Neural crest cell (in vitro differentiated cells): ENCODE measurements at regions not wholly inside any gene's neighbourhood (a gene's known extent, or its start where the extent isn't known, plus 50 kb on each side); places are given as distances from the start of the nearest gene placed in this dataset.

ENCODE experiments used
- DNase-seq: peaks from one replicate; pipeline ENCODE4 v3.0.0; 2021; ENCODE audit warnings: low read depth, mixed read lengths, low spot score
- H3K27ac Mint-ChIP-seq: one replicate; pipeline ENCODE4 v1.8.0; 2021; ENCODE audit warnings: mild to moderate bottlenecking, mixed read lengths; ENCODE audit not compliant: unreplicated experiment
- H3K27me3 Mint-ChIP-seq: 2 replicates; pipeline ENCODE4 v1.8.0; 2021; ENCODE audit warnings: low read depth, mild to moderate bottlenecking, mixed read lengths
- H3K36me3 Mint-ChIP-seq: 2 replicates; pipeline ENCODE4 v1.8.0; 2021; ENCODE audit warnings: low read depth, mild to moderate bottlenecking, mixed read lengths
- H3K4me1 Mint-ChIP-seq: 2 replicates; pipeline ENCODE4 v1.8.0; 2021; ENCODE audit warnings: mixed read lengths
- H3K4me3 Mint-ChIP-seq: one replicate; pipeline ENCODE4 v1.8.0; 2021; ENCODE audit warnings: mild to moderate bottlenecking, mixed read lengths
- H3K9me3 Mint-ChIP-seq: 2 replicates; pipeline ENCODE4 v1.8.0; 2021; ENCODE audit warnings: mixed read lengths
- CTCF ChIP-seq: fragments of 200-600 bp; sonication (generic); conservative IDR thresholded peaks from 2 replicates; pipeline ENCODE4 v1.5.0; 2021; ENCODE audit warnings: antibody characterized with exemption, mild to moderate bottlenecking

- no peaks in the 10 kb centered on the region for H3K9me3 Mint-ChIP-seq
- H3K36me3 Mint-ChIP-seq: no peaks in the 10 kb centered on the region
- DNase-seq: no peak
- H3K27ac Mint-ChIP-seq: peak overlapping the region; percentile 79
- H3K27me3 Mint-ChIP-seq: no peaks in the 10 kb centered on the region
- peaks cover 23% of the 10 kb centered on the region for H3K4me1 Mint-ChIP-seq
- H3K4me3 Mint-ChIP-seq: peak overlapping the region; percentile 35
- peak; percentile 58 for TF ChIP-seq CTCF
Observed at GRCh38 chr10:15439341-15439842, 68.3 kb upstream of the FAM171A1 start.

- H3K4me1 Mint-ChIP-seq: peaks cover 27% of the 10 kb centered on the region
- no peaks in the 10 kb centered on the region for H3K9me3 Mint-ChIP-seq
- no peaks in the 10 kb centered on the region for H3K36me3 Mint-ChIP-seq
- no peaks in the 10 kb centered on the region for H3K27me3 Mint-ChIP-seq
- H3K4me3 Mint-ChIP-seq: no peak overlapping the region
- no peak overlapping the region for H3K27ac Mint-ChIP-seq
- no peak for TF ChIP-seq CTCF
- no peak for DNase-seq
Observed at GRCh38 chr10:15436696-15437095, 65.6 kb upstream of the FAM171A1 start.

GRCh38 chr10:15433850-15434537 is 62.9 kb upstream of the FAM171A1 start:
- H3K27me3 Mint-ChIP-seq: no peaks in the 10 kb centered on the region
- DNase-seq: peak; percentile 56

GRCh38 chr10:15432266-15432665 is 61.2 kb upstream of the FAM171A1 start:
- Mint-ChIP-seq H3K4me3 (no peak overlapping the region), H3K27ac (no peak overlapping the region), H3K27me3 (no peaks in the 10 kb centered on the region), H3K9me3 (no peaks in the 10 kb centered on the region), H3K4me1 (peaks cover 12% of the 10 kb centered on the region), H3K36me3 (no peaks in the 10 kb centered on the region)
- no peak for DNase-seq
- no peak for TF ChIP-seq CTCF

More at GRCh38 chr10:15433850-15434537, 62.9 kb upstream of the FAM171A1 start:
- peak overlapping the region; percentile 37 for H3K27ac Mint-ChIP-seq
- peak; percentile 85 for TF ChIP-seq CTCF
- no peaks in the 10 kb centered on the region for H3K36me3 Mint-ChIP-seq
- H3K9me3 Mint-ChIP-seq: no peaks in the 10 kb centered on the region
- peak overlapping the region; percentile 72 for H3K4me3 Mint-ChIP-seq
- H3K4me1 Mint-ChIP-seq: peaks cover 12% of the 10 kb centered on the region

- no peak for DNase-seq
- Mint-ChIP-seq H3K27me3 (no peaks in the 10 kb centered on the region), H3K36me3 (no peaks in the 10 kb centered on the region), H3K9me3 (no peaks in the 10 kb centered on the region), H3K4me3 (no peak overlapping the region), H3K4me1 (peaks cover 12% of the 10 kb centered on the region), H3K27ac (no peak overlapping the region)
- TF ChIP-seq CTCF: no peak
Observed at GRCh38 chr10:15430969-15431771, 60.1 kb upstream of the FAM171A1 start.
